ENCODE measurements at regions not wholly inside any gene's neighbourhood (a gene's known extent, or its start where the extent isn't known, plus 50 kb on each side); places are given as distances from the start of the nearest gene placed in this dataset.
A peak's percentile ranks its signal among the peaks of the same experiment; 100 is the strongest.

- Mint-ChIP-seq H3K27me3 (ENCODE audit: low read depth) (peaks cover 25% of the 10 kb centered on the region), H3K36me3 (ENCODE audit: low read depth) (no peaks in the 10 kb centered on the region), H3K27ac (ENCODE audit: unreplicated experiment) (no peak overlapping the region), H3K4me1 (no peaks in the 10 kb centered on the region), H3K4me3 (no peak overlapping the region), H3K9me3 (no peaks in the 10 kb centered on the region)
- no peak for DNase-seq (ENCODE audit: low read depth, low spot score)
- TF ChIP-seq, protein P1, sequence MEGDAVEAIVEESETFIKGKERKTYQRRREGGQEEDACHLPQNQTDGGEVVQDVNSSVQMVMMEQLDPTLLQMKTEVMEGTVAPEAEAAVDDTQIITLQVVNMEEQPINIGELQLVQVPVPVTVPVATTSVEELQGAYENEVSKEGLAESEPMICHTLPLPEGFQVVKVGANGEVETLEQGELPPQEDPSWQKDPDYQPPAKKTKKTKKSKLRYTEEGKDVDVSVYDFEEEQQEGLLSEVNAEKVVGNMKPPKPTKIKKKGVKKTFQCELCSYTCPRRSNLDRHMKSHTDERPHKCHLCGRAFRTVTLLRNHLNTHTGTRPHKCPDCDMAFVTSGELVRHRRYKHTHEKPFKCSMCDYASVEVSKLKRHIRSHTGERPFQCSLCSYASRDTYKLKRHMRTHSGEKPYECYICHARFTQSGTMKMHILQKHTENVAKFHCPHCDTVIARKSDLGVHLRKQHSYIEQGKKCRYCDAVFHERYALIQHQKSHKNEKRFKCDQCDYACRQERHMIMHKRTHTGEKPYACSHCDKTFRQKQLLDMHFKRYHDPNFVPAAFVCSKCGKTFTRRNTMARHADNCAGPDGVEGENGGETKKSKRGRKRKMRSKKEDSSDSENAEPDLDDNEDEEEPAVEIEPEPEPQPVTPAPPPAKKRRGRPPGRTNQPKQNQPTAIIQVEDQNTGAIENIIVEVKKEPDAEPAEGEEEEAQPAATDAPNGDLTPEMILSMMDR (conservative IDR thresholded peaks at IDR 0.05) = no peak
Measured at GRCh38 chr4:8771258-8771590, 100.4 kb downstream of the HMX1 start.

DNA sequence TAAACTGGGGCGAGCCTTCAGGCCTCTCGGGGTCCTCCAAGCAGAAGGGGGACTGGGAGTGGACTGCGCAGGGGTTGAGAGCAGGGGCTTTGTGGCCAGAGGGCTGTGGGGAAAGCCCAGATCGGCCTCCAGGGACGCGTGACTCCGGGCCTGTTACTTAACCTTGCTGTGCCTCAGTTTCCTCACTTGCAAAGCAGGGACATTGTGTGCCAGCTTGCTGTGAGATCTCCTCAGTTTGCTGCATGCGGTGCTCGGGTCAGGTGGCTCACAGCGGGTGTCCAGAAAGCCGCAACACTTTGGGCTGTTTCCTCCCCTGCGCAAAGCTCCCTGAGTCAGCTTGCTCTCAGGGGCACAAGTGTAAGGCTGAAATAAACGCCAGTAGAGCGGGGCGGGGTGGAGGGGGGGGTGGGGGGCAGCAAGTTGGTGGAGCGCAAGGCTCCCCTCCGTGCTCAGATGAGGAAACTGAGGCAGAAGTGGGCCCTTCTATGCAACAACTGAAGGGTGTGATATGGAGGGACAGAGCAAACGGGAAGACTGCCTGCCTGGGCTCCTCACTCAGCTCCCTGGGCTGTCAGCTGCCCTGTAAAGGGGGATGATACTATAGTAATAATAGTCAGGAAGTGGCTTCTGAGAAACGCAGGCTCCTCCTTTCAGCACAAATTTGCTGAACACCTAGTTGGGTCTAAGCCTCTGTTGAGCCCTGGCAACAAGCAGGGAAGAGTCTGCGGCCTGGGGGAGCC lies 101.0 kb downstream of the HMX1 start:
- no peak overlapping the region for H3K4me3 Mint-ChIP-seq
- H3K27ac Mint-ChIP-seq (ENCODE audit: unreplicated experiment) = no peak overlapping the region
- H3K27me3 Mint-ChIP-seq (ENCODE audit: low read depth) = peaks cover 25% of the 10 kb centered on the region
- H3K9me3 Mint-ChIP-seq = no peaks in the 10 kb centered on the region
- TF ChIP-seq, protein P1 (conservative IDR thresholded peaks at IDR 0.05) = no peak
- no peaks in the 10 kb centered on the region for H3K36me3 Mint-ChIP-seq (ENCODE audit: low read depth)
- no peak for DNase-seq (ENCODE audit: low read depth, low spot score)
- H3K4me1 Mint-ChIP-seq = no peaks in the 10 kb centered on the region

DNA sequence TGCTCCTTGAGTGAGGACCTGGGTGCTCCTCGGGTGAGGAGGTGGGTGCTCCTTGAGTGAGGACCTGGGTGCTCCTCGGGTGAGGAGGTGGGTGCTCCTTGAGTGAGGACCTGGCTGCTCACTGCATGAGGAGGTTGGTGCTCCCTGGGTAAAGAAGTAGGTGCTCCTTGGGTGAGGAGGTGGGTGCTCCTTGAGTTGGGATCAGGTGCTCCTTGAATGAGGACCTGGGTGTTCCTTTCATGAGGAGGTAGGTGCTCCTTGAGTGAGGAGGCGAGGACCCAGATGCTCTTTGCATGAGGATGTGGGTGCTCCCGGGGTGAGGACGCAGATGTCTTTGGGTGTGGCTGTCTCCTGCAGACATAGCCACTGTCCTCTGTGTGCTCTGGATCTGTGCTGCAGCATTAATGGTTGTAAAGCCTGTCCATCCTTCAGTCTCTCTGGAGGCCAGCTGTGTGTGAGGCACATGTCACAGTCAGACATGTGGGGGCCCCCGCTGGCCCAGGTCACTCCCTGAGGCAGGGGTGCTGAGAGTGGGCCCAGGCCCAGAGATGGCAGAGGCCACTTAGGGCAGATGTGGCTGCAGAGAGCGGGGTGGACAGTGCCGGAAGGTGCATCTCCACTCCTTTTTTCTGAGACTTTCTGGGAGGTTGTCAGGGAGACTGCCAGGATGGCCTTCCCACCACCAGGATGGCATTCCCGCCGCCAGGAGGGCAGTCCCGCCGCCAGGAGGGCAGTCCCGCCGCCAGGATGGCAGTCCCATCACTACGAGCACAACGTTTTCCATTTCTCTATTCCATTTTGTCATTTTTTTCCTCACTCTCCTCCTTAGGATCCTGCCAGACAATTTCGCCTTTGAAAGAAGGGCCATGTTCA lies 101.8 kb downstream of the HMX1 start:
- peaks cover 29% of the 10 kb centered on the region for H3K27me3 Mint-ChIP-seq (ENCODE audit: low read depth)
- no peak for DNase-seq (ENCODE audit: low read depth, low spot score)
- H3K9me3 Mint-ChIP-seq = no peaks in the 10 kb centered on the region
- H3K4me3 Mint-ChIP-seq = no peak overlapping the region
- H3K36me3 Mint-ChIP-seq (ENCODE audit: low read depth) = no peaks in the 10 kb centered on the region
- no peaks in the 10 kb centered on the region for H3K4me1 Mint-ChIP-seq
- no peak overlapping the region for H3K27ac Mint-ChIP-seq (ENCODE audit: unreplicated experiment)
- TF ChIP-seq, protein P1 (conservative IDR thresholded peaks at IDR 0.05) = no peak

- Mint-ChIP-seq H3K4me1 (no peaks in the 10 kb centered on the region), H3K27ac (ENCODE audit: unreplicated experiment) (peak overlapping the region; percentile 62), H3K9me3 (no peaks in the 10 kb centered on the region), H3K4me3 (no peak overlapping the region), H3K36me3 (ENCODE audit: low read depth) (no peaks in the 10 kb centered on the region), H3K27me3 (ENCODE audit: low read depth) (peaks cover 26% of the 10 kb centered on the region)
- TF ChIP-seq, protein P1 (conservative IDR thresholded peaks at IDR 0.05) = no peak
- no peak for DNase-seq (ENCODE audit: low read depth, low spot score)
Measured at GRCh38 chr4:8768357-8768999, 103.2 kb downstream of the HMX1 start.

- Mint-ChIP-seq H3K27ac (ENCODE audit: unreplicated experiment) (no peak overlapping the region), H3K4me3 (no peak overlapping the region), H3K4me1 (no peaks in the 10 kb centered on the region), H3K36me3 (ENCODE audit: low read depth) (no peaks in the 10 kb centered on the region), H3K9me3 (no peaks in the 10 kb centered on the region), H3K27me3 (ENCODE audit: low read depth) (peaks cover 23% of the 10 kb centered on the region)
- TF ChIP-seq, protein P1 (conservative IDR thresholded peaks at IDR 0.05) = no peak
- no peak for DNase-seq (ENCODE audit: low read depth, low spot score)
Measured at GRCh38 chr4:8766610-8767009, 105.0 kb downstream of the HMX1 start.

All from neural crest cell (in vitro differentiated cells).